CD1c-positive myeloid dendritic cell (primary cell): ENCODE measurements at regions not wholly inside any gene's neighbourhood (a gene's known extent, or its start where the extent isn't known, plus 50 kb on each side); places are given as distances from the start of the nearest gene placed in this dataset.
A peak's percentile ranks its signal among the peaks of the same experiment; 100 is the strongest.

Experiments used
- DNase-seq: peaks from one replicate; pipeline ENCODE4 v3.0.0-alpha.2; 2016; ENCODE audit errors: extremely low spot score

- DNase-seq = no peak
Observed at GRCh38 chr2:224325941-224326340, 76.0 kb downstream of the FAM124B start.

- no peak for DNase-seq
Observed at GRCh38 chr2:224324604-224325003, 77.3 kb downstream of the FAM124B start.

GRCh38 chr2:224320660-224321059 is 81.2 kb downstream of the FAM124B start:
- DNase-seq = no peak

GRCh38 chr2:224319750-224320149 is 82.2 kb downstream of the FAM124B start:
- no peak for DNase-seq

- no peak for DNase-seq
Observed at GRCh38 chr2:224312741-224313140, 89.2 kb downstream of the FAM124B start.

- no peak for DNase-seq
Observed at GRCh38 chr2:224310943-224311625, 90.8 kb downstream of the FAM124B start.

GRCh38 chr2:224309176-224309575 is 92.7 kb downstream of the FAM124B start:
- DNase-seq = no peak

GRCh38 chr2:224308272-224308911 is 93.5 kb downstream of the FAM124B start:
- DNase-seq = no peak

- no peak for DNase-seq
Observed at GRCh38 chr2:224302952-224303351, 99.0 kb downstream of the FAM124B start.

- DNase-seq = no peak
Observed at GRCh38 chr2:224293976-224294375, 107.9 kb downstream of the FAM124B start.

- DNase-seq = no peak
Observed at GRCh38 chr2:224287531-224287930, 114.4 kb downstream of the FAM124B start.

GRCh38 chr2:224286923-224287322 is 115.0 kb downstream of the FAM124B start:
- no peak for DNase-seq

GRCh38 chr2:224284134-224284946 is 117.6 kb downstream of the FAM124B start:
- DNase-seq = peak; percentile 68

GRCh38 chr2:224283466-224283965 is 118.4 kb downstream of the FAM124B start:
- DNase-seq = no peak

- no peak for DNase-seq
Observed at GRCh38 chr2:224281374-224281773, 120.5 kb downstream of the FAM124B start.

- DNase-seq = no peak
Observed at GRCh38 chr2:224278531-224278930, 123.4 kb downstream of the FAM124B start.

GRCh38 chr2:224276251-224276650 is 125.7 kb downstream of the FAM124B start:
- DNase-seq = no peak

GRCh38 chr2:224272237-224272910 is 129.5 kb downstream of the FAM124B start:
- no peak for DNase-seq

- no peak for DNase-seq
Observed at GRCh38 chr2:224271617-224272236, 130.2 kb downstream of the FAM124B start.

GRCh38 chr2:224268441-224268840 is 133.5 kb downstream of the FAM124B start:
- DNase-seq = no peak

- DNase-seq = no peak
Observed at GRCh38 chr2:224264259-224264658, 137.6 kb downstream of the FAM124B start.
